Esophagus muscularis mucosa (tissue), 4 donors: ENCODE measurements at regions not wholly inside any gene's neighbourhood (a gene's known extent, or its start where the extent isn't known, plus 50 kb on each side); places are given as distances from the start of the nearest gene placed in this dataset.
"Not testable (repeated sequence)": the region's sequence is repeated elsewhere in the genome, so short reads cannot be mapped to it uniquely, and the experiment has no call there.

Experiments used
- DNase-seq: peaks from one replicate; pipeline ENCODE4 v3.0.0-alpha.2; 2017; ENCODE audit errors: extremely low spot score
- H3K27ac ChIP-seq, 4 donors: fragments of 200-600 bp; sonication (generic); replicated peaks in 1 of 4; 1 replicate in 3 of 4; 2 replicates in 1 of 4; pipeline ENCODE4 v1.5.1; 2016 to 2019; ENCODE audit warnings: mild to moderate bottlenecking in 1 of 4
- H3K27me3 ChIP-seq, 4 donors: fragments of 200-600 bp; sonication (generic); one replicate each; pipeline versions ENCODE4 v1.5.1 to v1.6.0; 2016 to 2019
- H3K36me3 ChIP-seq, 4 donors: fragments of 200-600 bp; sonication (generic); one replicate each; pipeline ENCODE4 v1.5.1; 2016 to 2019
- H3K4me1 ChIP-seq, 4 donors: fragments of 200-600 bp; sonication (generic); one replicate each; pipeline ENCODE4 v1.5.1; 2016 to 2019
- H3K4me3 ChIP-seq, 4 donors: fragments of 200-600 bp; sonication (generic); 1 replicate in 2 of 4; 2 replicates in 2 of 4; pipeline ENCODE4 v1.5.1; 2016 to 2019; ENCODE audit warnings: mild to moderate bottlenecking in 4 of 4, moderate library complexity in 1 of 4
- H3K9me3 ChIP-seq, 4 donors: fragments of 200-600 bp; sonication (generic); 1 replicate in 3 of 4; 2 replicates in 1 of 4; pipeline ENCODE4 v1.5.1; 2016 to 2019
- CTCF ChIP-seq, 3 experiments: fragments of 200-600 bp in 2 of 3; fragments of 450-650 bp in 1 of 3; sonication (generic) in 2 of 3; IDR thresholded peaks; one replicate each; pipeline ENCODE4 v1.5.1; 2017 to 2019; ENCODE audit warnings: antibody characterized with exemption in 3 of 3, mild to moderate bottlenecking in 2 of 3, moderate library complexity in 1 of 3
- EP300 ChIP-seq: sonication (generic); formaldehyde crosslinking; IDR thresholded peaks from one replicate; pipeline ENCODE4 v1.6.1; 2017; ENCODE audit warnings: antibody characterized with exemption
- POLR2A ChIP-seq: fragments of 450-650 bp; IDR thresholded peaks from one replicate; pipeline ENCODE4 v1.6.1; 2017; ENCODE audit warnings: antibody characterized with exemption, moderate library complexity, mild to moderate bottlenecking, low read depth
- POLR2AphosphoS5 ChIP-seq, 2 donors: sonication (generic); formaldehyde crosslinking; IDR thresholded peaks; one replicate each; pipeline ENCODE4 v1.6.1; 2017; ENCODE audit warnings: antibody characterized with exemption in 2 of 2
- WGBS: methylation state at CpG from one replicate; pipeline ENCODE4 v1.1.5; 2018; 5-methylcytosine and 5-hydroxymethylcytosine counted together
- intact Hi-C: fragments of 100-400 bp; cut with DNase I; formaldehyde crosslinking; loops from one replicate; pipeline ENCODE4 v1.15.1; 2023

- Histone ChIP-seq H3K4me3 (no peak overlapping the region), H3K27me3 (peaks cover 0 to 22% (median 0%) of the 10 kb centered on the region in 4 donors), H3K27ac (no peak overlapping the region), H3K4me1 (peaks cover 0 to 10% (median 4%) of the 10 kb centered on the region in 4 donors), H3K9me3 (no peaks in the 10 kb centered on the region), H3K36me3 (no peaks in the 10 kb centered on the region)
- intact Hi-C loops: no loop called here
- no peak for TF ChIP-seq POLR2AphosphoS5 (IDR thresholded peaks at IDR 0.05)
- no peak for TF ChIP-seq CTCF (IDR thresholded peaks at IDR 0.05)
- no peak for TF ChIP-seq EP300
- no peak for TF ChIP-seq POLR2A
- 77% methylated on average over 9 of the region's 9 CpGs for WGBS
- no peak for DNase-seq
Measured at GRCh38 chr11:69899957-69900821, 81.0 kb upstream of the FGF3 start.

GRCh38 chr11:69900822-69901302, 81.6 kb upstream of the FGF3 start:
- H3K27ac ChIP-seq, H3K4me3 ChIP-seq, H3K36me3 ChIP-seq, intact Hi-C loops, DNase-seq, H3K9me3 ChIP-seq: not testable (repeated sequence)
- H3K4me1 ChIP-seq: peaks cover 0 to 10% (median 6%) of the 10 kb centered on the region in 4 donors
- peaks cover 0 to 21% (median 0%) of the 10 kb centered on the region in 4 donors for H3K27me3 ChIP-seq
- WGBS: 73% methylated on average over 5 of the region's 5 CpGs

- intact Hi-C loops: no loop called here
- H3K9me3 ChIP-seq: no peaks in the 10 kb centered on the region
- TF ChIP-seq EP300: no peak
- TF ChIP-seq CTCF (IDR thresholded peaks at IDR 0.05): no peak
- TF ChIP-seq POLR2AphosphoS5 (IDR thresholded peaks at IDR 0.05): no peak
- TF ChIP-seq POLR2A: no peak
- 91% methylated on average over 12 of the region's 12 CpGs for WGBS
- H3K27me3 ChIP-seq: peaks cover 0 to 35% (median 0%) of the 10 kb centered on the region in 4 donors
- no peaks in the 10 kb centered on the region for H3K36me3 ChIP-seq
- peaks cover 0 to 10% (median 6%) of the 10 kb centered on the region in 4 donors for H3K4me1 ChIP-seq
- no peak overlapping the region for H3K27ac ChIP-seq
- no peak overlapping the region for H3K4me3 ChIP-seq
- DNase-seq: no peak
Measured at GRCh38 chr11:69902337-69902736, 83.1 kb upstream of the FGF3 start.

GRCh38 chr11:69903211-69903610, 84.0 kb upstream of the FGF3 start:
- Histone ChIP-seq H3K4me1 (peaks cover 0 to 10% (median 6%) of the 10 kb centered on the region in 4 donors), H3K27me3 (peaks cover 0 to 43% (median 0%) of the 10 kb centered on the region in 4 donors), H3K9me3 (no peaks in the 10 kb centered on the region), H3K27ac (no peak overlapping the region), H3K4me3 (no peak overlapping the region), H3K36me3 (no peaks in the 10 kb centered on the region)
- TF ChIP-seq POLR2A: no peak
- no peak for TF ChIP-seq POLR2AphosphoS5 (IDR thresholded peaks at IDR 0.05)
- TF ChIP-seq EP300: no peak
- TF ChIP-seq CTCF (IDR thresholded peaks at IDR 0.05): no peak
- DNase-seq: no peak
- WGBS: 76% methylated on average over 5 of the region's 8 CpGs
- intact Hi-C loops: no loop called here

GRCh38 chr11:69904161-69904973, 85.2 kb upstream of the FGF3 start:
- Histone ChIP-seq H3K4me3 (no peak overlapping the region), H3K27ac (no peak overlapping the region), H3K9me3 (no peaks in the 10 kb centered on the region), H3K27me3 (peaks cover 0 to 50% (median 0%) of the 10 kb centered on the region in 4 donors), H3K36me3 (no peaks in the 10 kb centered on the region), H3K4me1 (peaks cover 0 to 11% (median 7%) of the 10 kb centered on the region in 4 donors)
- TF ChIP-seq EP300 (no peak), POLR2A (no peak)
- intact Hi-C loops: no loop called here
- WGBS: 67% methylated on average over 12 of the region's 14 CpGs
- DNase-seq: no peak
